Choroid plexus epithelial cell (primary cell): ENCODE measurements at regions not wholly inside any gene's neighbourhood (a gene's known extent, or its start where the extent isn't known, plus 50 kb on each side); places are given as distances from the start of the nearest gene placed in this dataset.

Experiments
- DNase-seq: peaks from one replicate; pipeline ENCODE4 v3.0.0-alpha.2; 2010; ENCODE audit warnings: low read depth
- H3K4me3 ChIP-seq: 2 replicates; pipeline ENCODE4 v1.5.1; 2011; ENCODE audit warnings: low read depth, mild to moderate bottlenecking, control low read depth, low read length, moderate library complexity
- TF ChIP-seq, protein P1 (sequence below): conservative IDR thresholded peaks from 2 replicates; pipeline ENCODE4 v1.5.1; 2011; ENCODE audit warnings: low read depth, mild to moderate bottlenecking, control low read depth, inconsistent platforms, low read length, moderate library complexity

DNA sequence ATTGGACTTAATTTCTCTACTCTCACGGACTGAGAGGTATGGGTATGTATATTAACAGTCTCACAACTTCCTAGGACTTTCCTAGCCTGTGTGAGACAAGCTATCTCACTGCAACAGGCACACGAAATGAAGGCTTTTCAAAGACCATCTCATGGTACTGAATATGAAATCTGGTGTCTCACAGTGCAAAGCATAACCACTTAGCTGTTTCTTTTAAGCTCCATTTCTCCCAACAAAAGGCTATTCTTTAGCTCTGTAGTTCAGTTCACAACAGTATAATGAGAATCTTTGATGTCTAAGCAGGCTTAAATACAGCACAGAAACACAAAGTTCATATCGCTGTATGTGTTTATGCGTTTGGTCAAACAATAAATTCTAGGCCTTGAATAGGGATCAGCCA is 116.2 kb upstream of the PCDH18 start:
- TF ChIP-seq, protein P1, sequence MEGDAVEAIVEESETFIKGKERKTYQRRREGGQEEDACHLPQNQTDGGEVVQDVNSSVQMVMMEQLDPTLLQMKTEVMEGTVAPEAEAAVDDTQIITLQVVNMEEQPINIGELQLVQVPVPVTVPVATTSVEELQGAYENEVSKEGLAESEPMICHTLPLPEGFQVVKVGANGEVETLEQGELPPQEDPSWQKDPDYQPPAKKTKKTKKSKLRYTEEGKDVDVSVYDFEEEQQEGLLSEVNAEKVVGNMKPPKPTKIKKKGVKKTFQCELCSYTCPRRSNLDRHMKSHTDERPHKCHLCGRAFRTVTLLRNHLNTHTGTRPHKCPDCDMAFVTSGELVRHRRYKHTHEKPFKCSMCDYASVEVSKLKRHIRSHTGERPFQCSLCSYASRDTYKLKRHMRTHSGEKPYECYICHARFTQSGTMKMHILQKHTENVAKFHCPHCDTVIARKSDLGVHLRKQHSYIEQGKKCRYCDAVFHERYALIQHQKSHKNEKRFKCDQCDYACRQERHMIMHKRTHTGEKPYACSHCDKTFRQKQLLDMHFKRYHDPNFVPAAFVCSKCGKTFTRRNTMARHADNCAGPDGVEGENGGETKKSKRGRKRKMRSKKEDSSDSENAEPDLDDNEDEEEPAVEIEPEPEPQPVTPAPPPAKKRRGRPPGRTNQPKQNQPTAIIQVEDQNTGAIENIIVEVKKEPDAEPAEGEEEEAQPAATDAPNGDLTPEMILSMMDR = no peak
- DNase-seq = no peak
- H3K4me3 ChIP-seq = no peak overlapping the region

DNA sequence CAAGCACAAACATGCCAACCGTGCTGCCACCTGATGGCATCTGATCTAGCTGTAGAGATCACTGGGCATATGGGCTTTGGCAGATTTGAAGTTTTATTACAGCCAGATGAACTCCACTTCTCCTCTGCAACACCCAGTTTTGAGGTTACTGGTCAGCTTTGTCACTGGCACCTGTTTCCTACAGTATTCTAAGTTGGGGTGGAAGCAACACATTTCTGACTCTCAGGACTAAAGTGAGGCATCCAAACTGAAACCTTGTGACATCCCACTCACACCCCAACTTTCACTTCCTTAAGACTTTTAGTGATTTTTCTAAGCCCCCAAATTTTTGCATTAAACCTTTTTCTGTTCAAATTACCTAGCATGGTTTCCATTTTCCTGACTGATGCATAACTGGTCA is 115.1 kb upstream of the PCDH18 start:
- no peak overlapping the region for H3K4me3 ChIP-seq
- TF ChIP-seq, protein P1 = no peak
- DNase-seq = no peak

DNA sequence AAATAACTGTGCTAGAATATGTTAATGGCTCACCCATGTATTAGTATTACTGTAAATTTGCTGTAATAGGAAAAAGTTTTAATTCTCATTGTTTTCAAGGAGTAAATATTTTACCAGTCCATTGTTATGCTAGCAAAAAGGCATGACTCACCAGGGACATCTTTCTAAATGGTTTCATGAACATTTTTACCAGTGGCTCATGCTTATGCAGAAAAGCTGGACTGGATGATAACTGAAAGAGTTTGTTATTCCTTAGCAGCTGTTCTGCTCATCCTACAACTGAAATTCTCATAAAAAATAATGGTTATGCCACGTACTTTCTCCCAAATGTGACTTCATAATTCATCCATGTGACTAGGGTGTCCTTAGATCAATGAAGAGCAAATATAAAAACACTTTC is 111.9 kb upstream of the PCDH18 start:
- no peak overlapping the region for H3K4me3 ChIP-seq
- peak; percentile 33 for DNase-seq
- TF ChIP-seq, protein P1 = no peak

DNA sequence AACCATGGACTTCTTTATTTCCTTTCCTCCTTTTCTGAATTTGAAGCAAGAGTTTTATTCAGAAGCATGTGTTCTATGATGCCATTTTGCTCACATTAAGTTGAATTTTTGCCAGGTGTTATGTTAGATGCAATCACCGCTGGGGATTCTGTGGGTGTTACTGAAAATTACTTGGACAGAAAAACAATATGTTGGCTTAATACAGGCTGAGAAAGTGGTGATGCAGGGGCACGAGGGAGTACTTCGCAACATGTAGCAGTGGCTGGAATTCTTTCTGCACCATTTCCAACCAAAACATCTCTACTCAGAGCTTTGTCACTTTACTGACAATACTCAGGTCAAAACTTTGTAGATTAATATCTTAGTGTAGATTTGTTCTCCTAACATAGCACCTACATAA is 109.2 kb upstream of the PCDH18 start:
- DNase-seq = peak; percentile 84
- TF ChIP-seq, protein P1 = no peak
- H3K4me3 ChIP-seq = no peak overlapping the region

DNA sequence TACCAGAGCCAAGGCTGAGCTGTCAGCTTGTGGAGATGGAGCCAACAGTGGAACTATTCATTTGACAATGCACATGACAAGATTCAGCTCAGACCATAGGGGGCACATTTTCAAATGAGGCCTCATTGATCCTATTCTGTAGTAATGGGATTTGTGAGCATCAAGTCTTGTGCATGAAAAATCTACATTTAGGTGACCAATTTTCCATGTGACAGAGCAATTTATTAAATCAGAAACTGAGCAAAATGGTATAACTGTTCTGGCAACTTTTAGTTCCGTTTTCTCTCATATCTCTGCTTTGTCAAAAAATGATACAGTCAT is 108.5 kb upstream of the PCDH18 start:
- H3K4me3 ChIP-seq = no peak overlapping the region
- TF ChIP-seq, protein P1 = no peak
- DNase-seq = no peak

DNA sequence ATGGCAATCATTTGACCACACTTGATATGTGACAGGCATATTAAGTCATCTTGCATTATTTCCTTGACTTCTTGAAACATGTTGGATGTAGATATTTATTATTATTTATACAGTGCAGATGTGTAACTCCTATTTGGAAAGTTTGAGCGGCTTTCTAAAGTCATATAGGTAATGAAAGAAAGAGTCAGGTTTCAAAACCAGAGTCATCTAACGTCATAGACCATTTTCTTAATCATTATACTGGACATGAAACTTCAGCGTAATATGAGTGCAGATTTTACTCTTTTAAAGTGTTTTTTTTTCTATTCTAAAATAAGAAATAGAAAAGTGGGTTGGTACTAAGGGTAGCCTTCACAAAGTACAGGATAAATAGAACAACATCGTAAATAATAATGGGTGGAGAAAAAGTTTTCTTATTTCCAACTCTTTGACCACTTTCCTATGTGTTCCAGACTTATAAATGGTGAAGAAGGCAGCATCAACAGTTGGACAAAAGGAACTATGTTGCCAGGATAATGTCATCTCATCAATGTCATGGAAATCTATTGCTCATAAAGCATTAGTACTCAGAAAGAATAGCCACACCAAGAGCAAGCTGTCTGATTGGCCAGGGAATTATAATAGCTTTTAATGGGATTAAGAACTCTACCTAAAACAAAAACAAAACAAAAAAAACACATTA is 108.0 kb upstream of the PCDH18 start:
- H3K4me3 ChIP-seq = no peak overlapping the region
- TF ChIP-seq, protein P1 = no peak
- no peak for DNase-seq

DNA sequence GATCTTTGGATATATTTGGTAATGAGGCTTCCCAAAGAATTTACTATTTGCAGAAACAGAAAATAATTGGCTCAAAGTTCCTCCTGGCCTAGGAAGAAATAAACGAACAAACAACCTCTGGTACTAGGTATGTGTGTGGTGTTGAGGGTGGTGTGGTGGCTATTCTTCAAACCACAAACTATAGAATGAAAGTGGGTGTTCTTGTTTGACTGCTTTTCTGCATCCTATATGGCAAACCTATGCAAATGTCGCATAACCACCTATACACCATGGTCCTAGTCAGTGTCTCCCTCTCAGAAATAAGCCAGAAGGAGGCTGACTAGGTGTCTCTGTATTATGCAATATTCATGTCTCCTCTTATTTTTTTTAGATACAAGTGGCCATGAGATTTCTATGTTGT is 106.6 kb upstream of the PCDH18 start:
- no peak for DNase-seq
- TF ChIP-seq, protein P1 = no peak
- H3K4me3 ChIP-seq = no peak overlapping the region
